Left lung (tissue), 4 donors: ENCODE measurements at regions not wholly inside any gene's neighbourhood (a gene's known extent, or its start where the extent isn't known, plus 50 kb on each side); places are given as distances from the start of the nearest gene placed in this dataset.

Experiments
- ATAC-seq: fragments of 200-7000 bp; cut with Tn5 transposase; one replicate; pipeline ENCODE4 v1.9.1; 2020; ENCODE audit warnings: moderate library complexity
- DNase-seq, 4 donors: peaks; one replicate each; pipeline ENCODE4 v3.0.0-alpha.2; 2013 to 2020
- H3K27ac ChIP-seq, 2 donors: fragments of 200-600 bp; sonication (generic) in 1 of 2; one replicate each; pipeline versions ENCODE4 v1.5.0 to v1.8.0; 2020 to 2021
- H3K27me3 ChIP-seq, 2 donors: fragments of 200-600 bp; sonication (generic) in 1 of 2; one replicate each; pipeline versions ENCODE4 v1.5.0 to v1.8.0; 2020 to 2021
- H3K36me3 ChIP-seq, 2 donors: fragments of 200-600 bp; sonication (generic) in 1 of 2; one replicate each; pipeline versions ENCODE4 v1.5.0 to v1.8.0; 2020 to 2021
- H3K4me1 ChIP-seq, 2 donors: fragments of 200-600 bp; one replicate each; pipeline ENCODE4 v1.8.0; 2021
- H3K4me3 ChIP-seq, 2 donors: fragments of 200-600 bp; sonication (generic) in 1 of 2; one replicate each; pipeline versions ENCODE4 v1.5.0 to v1.8.0; 2020 to 2021; ENCODE audit warnings: mild to moderate bottlenecking in 1 of 2
- H3K9me3 ChIP-seq, 2 donors: fragments of 200-600 bp; sonication (generic) in 1 of 2; one replicate each; pipeline versions ENCODE4 v1.5.0 to v1.8.0; 2020 to 2021
- intact Hi-C, 2 donors: fragments of 100-400 bp; cut with DNase I; formaldehyde crosslinking; loops; one replicate each; pipeline versions ENCODE4 v1.11.2 to v1.14.2; 2022
- TF ChIP-seq, protein P1 (sequence below), 2 donors: fragments of 200-600 bp; sonication (generic) in 1 of 2; IDR thresholded peaks; one replicate each; pipeline versions ENCODE4 v1.5.0 to v1.8.0; 2021; ENCODE audit warnings: antibody characterized with exemption in 2 of 2
- donor health status: DM: no; HTN: yes; CAD: no.
- donor health status: DM: no; HTN: no; CAD: no.

DNA sequence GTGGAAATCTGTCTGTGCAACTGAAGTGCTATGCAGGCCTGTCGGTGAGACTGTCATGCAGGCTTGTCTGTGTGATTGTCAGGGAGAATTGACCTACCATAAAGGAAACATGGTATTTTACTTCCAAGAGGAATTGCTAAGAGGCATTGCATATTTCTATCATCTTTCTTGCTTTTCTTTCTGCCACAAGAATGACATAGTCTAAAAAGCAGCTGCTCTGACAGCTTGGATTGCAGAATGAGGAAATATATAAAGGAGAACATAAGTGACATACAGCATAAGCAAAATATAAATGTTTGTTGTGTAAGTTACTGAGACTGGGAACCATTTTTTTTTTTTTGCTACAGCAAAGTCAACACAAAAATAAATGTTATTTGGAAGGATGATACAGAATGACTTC lies 105.1 kb downstream of the MANEA start:
- Histone ChIP-seq H3K36me3 (no peaks in the 10 kb centered on the region), H3K9me3 (no peaks in the 10 kb centered on the region), H3K4me3 (no peak overlapping the region), H3K27me3 (no peaks in the 10 kb centered on the region), H3K4me1 (no peaks in the 10 kb centered on the region), H3K27ac (no peak overlapping the region)
- intact Hi-C loops, result no loop called here
- DNase-seq (no peak), ATAC-seq (no peak)
- TF ChIP-seq, protein P1, sequence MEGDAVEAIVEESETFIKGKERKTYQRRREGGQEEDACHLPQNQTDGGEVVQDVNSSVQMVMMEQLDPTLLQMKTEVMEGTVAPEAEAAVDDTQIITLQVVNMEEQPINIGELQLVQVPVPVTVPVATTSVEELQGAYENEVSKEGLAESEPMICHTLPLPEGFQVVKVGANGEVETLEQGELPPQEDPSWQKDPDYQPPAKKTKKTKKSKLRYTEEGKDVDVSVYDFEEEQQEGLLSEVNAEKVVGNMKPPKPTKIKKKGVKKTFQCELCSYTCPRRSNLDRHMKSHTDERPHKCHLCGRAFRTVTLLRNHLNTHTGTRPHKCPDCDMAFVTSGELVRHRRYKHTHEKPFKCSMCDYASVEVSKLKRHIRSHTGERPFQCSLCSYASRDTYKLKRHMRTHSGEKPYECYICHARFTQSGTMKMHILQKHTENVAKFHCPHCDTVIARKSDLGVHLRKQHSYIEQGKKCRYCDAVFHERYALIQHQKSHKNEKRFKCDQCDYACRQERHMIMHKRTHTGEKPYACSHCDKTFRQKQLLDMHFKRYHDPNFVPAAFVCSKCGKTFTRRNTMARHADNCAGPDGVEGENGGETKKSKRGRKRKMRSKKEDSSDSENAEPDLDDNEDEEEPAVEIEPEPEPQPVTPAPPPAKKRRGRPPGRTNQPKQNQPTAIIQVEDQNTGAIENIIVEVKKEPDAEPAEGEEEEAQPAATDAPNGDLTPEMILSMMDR (IDR thresholded peaks at IDR 0.05), result no peak

DNA sequence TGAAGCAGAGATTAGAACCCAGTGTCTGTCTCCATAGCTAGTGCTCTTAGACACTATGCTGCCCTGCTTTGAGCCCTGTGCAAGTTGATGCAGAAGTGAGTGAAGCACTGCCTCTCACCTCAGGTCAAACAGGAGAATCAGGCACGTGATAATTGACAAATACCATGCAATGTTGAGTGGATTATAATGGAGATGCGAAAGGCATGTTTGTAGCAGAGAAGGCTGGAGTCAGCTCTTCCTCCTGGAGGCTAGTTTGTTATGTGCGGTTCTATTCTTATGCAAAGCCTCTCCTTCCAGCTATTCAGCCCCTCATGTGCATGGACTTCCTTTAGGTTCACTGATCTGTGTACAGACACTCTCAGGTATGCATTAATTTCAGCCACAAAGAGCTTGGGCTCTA lies 108.5 kb downstream of the MANEA start:
- Histone ChIP-seq H3K4me3 (no peak overlapping the region), H3K4me1 (no peaks in the 10 kb centered on the region), H3K9me3 (no peaks in the 10 kb centered on the region), H3K36me3 (no peaks in the 10 kb centered on the region), H3K27ac (no peak overlapping the region), H3K27me3 (no peaks in the 10 kb centered on the region)
- ATAC-seq, result no peak
- TF ChIP-seq, protein P1 (IDR thresholded peaks at IDR 0.05), result no peak
- no peak for DNase-seq
- intact Hi-C loops, result no loop called here

DNA sequence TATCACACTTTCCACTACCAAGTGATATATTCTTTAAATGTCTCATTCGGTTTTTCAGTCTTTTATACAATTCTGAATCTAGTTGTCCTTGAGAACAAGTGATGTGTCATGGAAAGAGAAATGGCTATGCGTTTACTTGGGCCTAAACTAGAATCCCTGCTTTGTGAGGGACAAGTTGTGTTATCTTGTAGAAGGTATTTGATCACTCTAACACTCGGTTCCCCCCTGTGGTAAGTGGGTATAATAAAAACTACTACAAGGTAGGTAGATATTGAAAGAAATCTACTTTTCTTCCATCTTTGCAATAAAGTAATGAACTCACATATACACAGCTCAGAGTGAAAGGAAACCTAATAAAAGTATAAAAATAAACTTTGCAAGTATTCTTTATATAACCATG lies 108.9 kb downstream of the MANEA start:
- no peak for DNase-seq
- H3K4me1 ChIP-seq, result no peaks in the 10 kb centered on the region
- TF ChIP-seq, protein P1 (IDR thresholded peaks at IDR 0.05), result no peak
- no peaks in the 10 kb centered on the region for H3K36me3 ChIP-seq
- H3K27me3 ChIP-seq, result no peaks in the 10 kb centered on the region
- H3K9me3 ChIP-seq, result no peaks in the 10 kb centered on the region
- H3K27ac ChIP-seq, result no peak overlapping the region
- no peak overlapping the region for H3K4me3 ChIP-seq
- intact Hi-C loops, result no loop called here
- ATAC-seq, result no peak

DNA sequence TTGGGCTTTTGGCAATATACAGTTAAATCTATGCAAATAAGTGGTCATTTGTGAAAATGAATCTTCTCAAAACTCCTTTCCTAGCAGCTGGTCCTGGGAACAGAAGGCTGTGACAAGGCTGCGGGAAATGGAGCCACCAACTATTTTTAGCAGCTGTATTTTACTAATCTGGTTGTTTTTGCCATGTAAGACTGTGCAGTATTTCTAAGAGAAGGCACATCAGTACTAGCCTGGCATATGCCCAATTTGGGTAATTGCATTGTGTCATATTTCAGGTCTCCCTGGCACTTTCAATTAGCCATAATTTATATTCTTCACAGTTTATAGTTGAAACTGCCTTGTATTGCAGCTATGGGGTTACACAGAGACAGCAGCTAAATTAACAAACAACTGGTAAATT lies 109.6 kb downstream of the MANEA start:
- ATAC-seq, result no peak

DNA sequence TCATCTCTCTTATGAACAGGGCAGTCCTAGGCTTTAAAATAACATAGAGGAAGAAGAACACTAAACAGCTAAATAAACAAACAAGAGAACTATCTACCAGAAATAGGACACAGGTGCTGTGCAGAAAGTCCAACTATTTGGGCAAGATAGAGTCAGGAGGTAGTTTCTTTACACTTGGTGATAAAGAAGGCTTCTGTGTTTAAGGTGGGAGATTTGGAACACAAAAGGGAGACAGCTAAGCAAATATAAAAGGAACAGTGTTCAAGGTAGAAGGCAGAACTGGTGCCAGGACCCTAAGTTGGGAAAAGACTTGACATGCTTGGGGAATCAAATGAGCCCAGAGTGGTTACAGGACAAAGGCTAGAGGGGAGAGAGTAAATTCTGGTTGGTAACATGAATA lies 110.5 kb downstream of the MANEA start:
- no peaks in the 10 kb centered on the region for H3K36me3 ChIP-seq
- no peak overlapping the region for H3K4me3 ChIP-seq
- no peaks in the 10 kb centered on the region for H3K4me1 ChIP-seq
- TF ChIP-seq, protein P1 (IDR thresholded peaks at IDR 0.05), result no peak
- ATAC-seq (no peak), DNase-seq (no peak)
- H3K9me3 ChIP-seq, result no peaks in the 10 kb centered on the region
- intact Hi-C loops, result no loop called here
- no peaks in the 10 kb centered on the region for H3K27me3 ChIP-seq
- H3K27ac ChIP-seq, result no peak overlapping the region

More for the DNA sequence above, 109.6 kb downstream of the MANEA start:
- no peak for DNase-seq
- H3K4me1 ChIP-seq, result no peaks in the 10 kb centered on the region
- TF ChIP-seq, protein P1 (IDR thresholded peaks at IDR 0.05), result no peak
- H3K36me3 ChIP-seq, result no peaks in the 10 kb centered on the region
- H3K27me3 ChIP-seq, result no peaks in the 10 kb centered on the region
- no peaks in the 10 kb centered on the region for H3K9me3 ChIP-seq
- intact Hi-C loops, result no loop called here
- H3K27ac ChIP-seq, result no peak overlapping the region
- H3K4me3 ChIP-seq, result no peak overlapping the region
